ENCODE measurements at regions not wholly inside any gene's neighbourhood (a gene's known extent, or its start where the extent isn't known, plus 50 kb on each side); places are given as distances from the start of the nearest gene placed in this dataset.
A peak's percentile ranks its signal among the peaks of the same experiment; 100 is the strongest.
"Not testable (repeated sequence)": the region's sequence is repeated elsewhere in the genome, so short reads cannot be mapped to it uniquely, and the experiment has no call there.

GRCh38 chr16:52786091-52786490 is 239.1 kb upstream of the TOX3 start:
- no peak for DNase-seq

GRCh38 chr16:52785653-52786052 is 238.7 kb upstream of the TOX3 start:
- DNase-seq, result no peak

- no peak for DNase-seq
Observed at GRCh38 chr16:52783616-52784015, 236.7 kb upstream of the TOX3 start.

GRCh38 chr16:52781005-52781630 is 234.2 kb upstream of the TOX3 start:
- no peak for DNase-seq

DNA sequence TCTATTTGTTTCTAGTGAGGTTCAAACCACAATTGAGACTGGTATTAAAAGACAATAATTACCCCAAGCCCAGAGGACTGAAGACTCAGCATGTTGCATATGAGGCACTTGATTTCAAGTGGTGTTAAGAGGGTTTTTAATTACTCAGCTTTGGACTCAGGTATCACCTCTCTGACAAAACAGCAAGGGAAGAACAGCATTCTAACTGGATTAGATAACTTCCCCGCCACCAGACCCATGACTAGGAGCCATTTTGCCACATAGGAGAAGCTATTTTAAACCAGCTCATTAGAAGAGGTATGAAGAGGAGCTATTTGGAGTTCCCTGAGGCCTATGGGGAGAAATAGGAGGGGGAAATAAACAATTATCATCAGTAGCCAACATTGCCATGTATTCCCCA is 226.1 kb upstream of the TOX3 start:
- DNase-seq, result peak; percentile 12 to 48

DNA sequence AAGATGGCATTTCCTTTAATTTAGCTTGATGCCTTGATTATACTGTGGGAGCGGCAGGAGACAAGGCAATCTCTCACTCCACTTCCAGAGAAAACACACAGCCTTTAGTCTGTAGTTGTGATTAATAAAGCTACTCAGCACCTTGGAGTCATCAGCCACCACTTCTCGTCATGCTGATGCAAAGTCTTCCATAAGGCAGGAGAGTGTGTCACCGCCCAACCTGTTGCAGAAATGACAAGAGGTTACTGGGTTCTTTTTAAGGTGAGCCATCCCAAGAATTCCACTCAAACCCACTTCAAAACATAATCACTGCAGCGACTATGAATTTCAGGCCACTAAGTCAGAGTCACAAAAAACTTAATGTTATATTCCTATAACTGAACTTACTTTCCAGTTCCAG is 223.9 kb upstream of the TOX3 start:
- DNase-seq, result no peak

- DNase-seq, result no peak
Observed at GRCh38 chr16:52758473-52758855, 211.5 kb upstream of the TOX3 start.

DNA sequence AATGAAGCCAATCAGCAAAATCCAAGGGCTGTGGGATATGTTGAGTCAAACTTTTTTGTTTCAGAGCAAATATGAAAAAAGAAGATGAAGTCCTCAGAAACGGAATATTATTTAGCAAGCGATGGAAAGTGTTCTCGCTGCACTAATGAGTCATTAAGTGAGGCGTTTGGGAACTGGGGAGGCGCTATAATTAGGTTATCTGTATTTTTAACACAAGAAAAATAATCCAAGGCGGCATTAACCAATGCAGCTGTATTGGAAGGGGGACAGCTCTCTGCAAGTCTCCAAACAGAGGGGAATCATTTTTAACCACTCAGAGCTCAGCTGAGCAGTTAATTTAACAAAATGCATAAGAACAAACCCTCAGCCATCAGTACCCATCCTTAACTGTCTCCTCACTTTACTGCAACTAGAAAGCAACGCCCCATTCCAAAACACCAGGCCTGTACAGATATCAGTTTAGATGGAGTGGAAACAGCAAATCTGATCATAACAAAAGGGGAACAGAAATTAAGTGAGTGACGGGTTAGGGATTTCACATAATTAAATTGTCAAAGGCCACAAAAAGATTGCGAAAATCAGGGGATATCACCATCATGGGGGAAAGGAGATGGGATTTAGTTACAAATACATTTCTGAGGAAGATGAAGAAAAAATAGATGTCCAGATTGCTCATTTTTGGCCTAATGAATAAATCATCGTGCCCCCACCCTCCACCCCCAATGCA is 211.0 kb upstream of the TOX3 start:
- no peak for DNase-seq

- DNase-seq, result no peak
Observed at GRCh38 chr16:52756812-52757517, 210.0 kb upstream of the TOX3 start.

GRCh38 chr16:52755396-52755795 is 208.5 kb upstream of the TOX3 start:
- no peak for DNase-seq

DNA sequence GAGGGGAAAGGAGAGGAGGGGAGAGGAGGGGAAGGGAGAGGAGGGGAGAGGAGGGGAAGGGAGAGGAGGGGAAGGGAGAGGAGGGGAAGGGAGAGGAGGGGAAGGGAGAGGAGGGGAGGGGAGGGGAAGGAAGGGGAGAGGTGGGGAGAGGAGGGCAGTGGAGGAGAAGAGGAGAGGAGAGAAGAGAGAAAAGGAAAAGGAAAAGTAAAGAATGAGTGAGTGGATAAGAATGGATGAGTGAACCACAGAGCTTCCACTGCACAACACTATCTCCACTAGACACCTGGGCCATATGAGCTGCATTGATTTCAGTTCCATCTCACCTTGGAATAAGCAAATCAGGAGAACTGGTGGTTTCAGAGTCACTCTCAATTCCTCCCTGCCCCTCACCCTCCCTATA is 204.1 kb upstream of the TOX3 start:
- DNase-seq, result no peak

GRCh38 chr16:52748741-52749140 is 201.8 kb upstream of the TOX3 start:
- DNase-seq, result no peak

DNA sequence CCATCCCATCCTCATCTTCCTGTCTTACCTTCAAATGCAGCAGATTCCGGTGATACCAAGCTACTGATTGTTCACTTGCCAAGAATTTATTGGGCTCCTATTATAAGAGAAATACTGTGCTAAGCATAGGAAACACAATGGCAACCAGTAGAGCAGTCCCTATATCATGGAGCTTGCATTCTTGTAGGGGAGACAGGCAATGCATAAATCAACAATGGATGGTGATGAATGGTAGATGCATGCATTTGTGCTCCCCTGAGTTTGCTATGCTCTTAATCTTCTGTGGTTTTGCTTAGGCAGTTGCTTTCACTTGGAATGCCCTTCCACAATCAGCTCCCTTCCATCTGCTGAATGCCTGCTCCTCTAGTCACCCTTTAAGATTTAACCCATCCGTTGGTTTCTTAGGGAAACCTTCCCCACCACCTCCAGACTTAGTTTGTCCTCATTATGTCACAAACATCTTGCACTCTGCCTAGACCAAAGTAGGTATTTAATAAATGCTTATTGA is 200.2 kb upstream of the TOX3 start:
- no peak for DNase-seq

DNA sequence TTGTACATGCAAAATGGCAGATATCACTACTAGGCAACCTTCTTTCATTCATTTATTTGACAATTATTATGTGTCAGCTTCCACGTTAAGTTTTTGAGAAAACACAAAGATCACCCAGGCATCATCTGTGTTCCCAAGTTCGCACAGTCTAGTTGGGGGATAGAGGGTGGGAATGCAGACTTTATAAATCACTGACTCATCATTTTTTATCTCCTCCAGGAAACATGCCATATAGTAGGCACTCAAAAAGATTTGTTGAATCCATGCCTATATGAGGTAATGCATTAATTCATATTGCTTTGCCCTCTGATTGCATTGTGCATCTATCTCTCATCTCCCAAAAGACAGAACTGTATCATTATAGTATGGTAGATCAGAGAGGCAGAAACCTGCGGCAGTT is 196.8 kb upstream of the TOX3 start:
- no peak for DNase-seq

- no peak for DNase-seq
Observed at GRCh38 chr16:52742608-52743170, 195.7 kb upstream of the TOX3 start.

GRCh38 chr16:52742052-52742451 is 195.1 kb upstream of the TOX3 start:
- no peak for DNase-seq

GRCh38 chr16:52741351-52741750 is 194.4 kb upstream of the TOX3 start:
- DNase-seq, result no peak

DNA sequence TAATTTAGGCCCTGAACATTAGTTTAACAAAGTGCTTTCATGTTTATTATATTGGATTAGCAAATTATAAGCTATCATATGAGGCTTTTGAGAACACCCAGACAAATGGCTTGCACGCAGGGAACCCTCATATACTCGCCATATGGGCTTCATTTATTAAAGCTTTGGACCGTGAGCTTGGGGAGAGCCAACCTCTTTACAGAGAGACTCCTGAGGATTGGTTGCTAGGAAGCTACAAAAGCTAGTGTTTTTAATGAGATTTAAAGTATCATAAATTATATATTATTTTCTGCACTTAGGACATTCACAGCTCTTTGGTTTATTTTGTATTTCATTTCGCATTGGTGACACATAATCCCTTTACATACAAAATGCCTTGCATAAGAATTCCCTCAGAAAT is 193.8 kb upstream of the TOX3 start:
- no peak for DNase-seq

DNA sequence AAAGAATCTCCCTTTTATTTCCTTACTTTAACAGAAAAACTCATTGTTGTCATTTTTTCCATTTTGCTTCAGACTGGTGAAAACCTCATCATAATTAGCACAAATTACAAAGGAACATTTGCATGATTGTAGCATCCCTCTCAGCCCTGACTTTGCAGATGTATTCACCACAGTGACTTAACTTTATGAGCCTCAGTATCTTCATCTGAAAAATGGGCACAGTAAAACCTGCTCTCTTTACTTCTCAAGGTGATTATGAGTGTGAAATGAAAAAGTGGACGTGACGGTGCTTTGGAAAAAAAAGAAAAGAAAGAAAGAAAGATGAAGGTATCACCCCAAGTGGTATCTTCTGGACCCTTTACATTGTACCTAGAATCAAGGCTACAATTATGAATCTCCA is 193.4 kb upstream of the TOX3 start:
- no peak for DNase-seq

- not testable (repeated sequence) for DNase-seq
Observed at GRCh38 chr16:52738992-52739391, 192.0 kb upstream of the TOX3 start.

DNA sequence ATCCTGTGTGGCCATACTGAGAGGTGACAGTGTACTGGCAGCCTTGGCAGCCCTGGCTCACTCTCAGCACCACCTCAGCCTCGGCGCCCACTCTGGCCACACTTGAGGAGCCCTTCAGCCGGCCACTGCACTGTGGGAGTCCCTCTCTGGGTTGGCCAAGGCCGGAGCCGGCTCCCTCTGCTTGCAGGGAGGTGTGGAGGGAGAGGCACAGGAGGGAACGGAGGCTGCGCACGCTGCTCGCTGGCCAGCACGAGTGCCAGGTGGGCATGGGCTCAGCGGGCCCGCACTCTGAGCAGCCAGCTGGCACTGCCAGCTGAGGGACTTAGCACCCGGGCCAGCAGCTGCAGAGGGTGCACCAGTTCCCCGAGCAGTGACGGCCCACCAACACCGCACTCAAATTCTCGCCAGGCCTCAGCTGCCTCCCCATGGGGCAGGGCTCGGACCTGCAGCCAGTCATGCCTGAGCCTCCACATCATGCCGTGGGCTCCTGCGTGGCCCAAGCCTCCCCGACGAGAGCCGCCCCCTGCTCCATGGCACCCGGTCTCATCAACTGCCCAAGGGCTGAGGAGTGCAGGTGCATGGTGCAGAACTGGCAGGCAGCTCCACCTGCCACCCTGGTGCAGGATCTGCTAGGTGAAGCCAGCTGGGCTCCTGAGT is 184.4 kb upstream of the TOX3 start:
- DNase-seq, result no peak

- no peak for DNase-seq
Observed at GRCh38 chr16:52729731-52730130, 182.8 kb upstream of the TOX3 start.

GRCh38 chr16:52727849-52728248 is 180.9 kb upstream of the TOX3 start:
- DNase-seq, result no peak
